BLaER1 (cell line): ENCODE measurements at regions not wholly inside any gene's neighbourhood (a gene's known extent, or its start where the extent isn't known, plus 50 kb on each side); places are given as distances from the start of the nearest gene placed in this dataset.

Source experiments
- H3K27ac ChIP-seq: shearing (Covaris generic); formaldehyde crosslinking; 2 replicates; pipeline ENCODE4 v1.8.1; 2022
- H3K27me3 ChIP-seq: shearing (Covaris generic); formaldehyde crosslinking; 2 replicates; pipeline ENCODE4 v1.8.1; 2022
- H3K36me3 ChIP-seq: shearing (Covaris generic); formaldehyde crosslinking; 2 replicates; pipeline ENCODE4 v1.8.1; 2022
- H3K4me1 ChIP-seq: shearing (Covaris generic); formaldehyde crosslinking; 2 replicates; pipeline ENCODE4 v1.8.1; 2022
- H3K4me2 ChIP-seq: shearing (Covaris generic); formaldehyde crosslinking; 2 replicates; pipeline ENCODE4 v1.8.1; 2022
- H3K4me3 ChIP-seq: shearing (Covaris generic); formaldehyde crosslinking; 2 replicates; pipeline ENCODE4 v1.8.1; 2022
- H3K9ac ChIP-seq: shearing (Covaris generic); formaldehyde crosslinking; 2 replicates; pipeline ENCODE4 v1.8.1; 2022
- H3K9me3 ChIP-seq: shearing (Covaris generic); formaldehyde crosslinking; 2 replicates; pipeline ENCODE4 v1.8.1; 2022
- H4K20me1 ChIP-seq: shearing (Covaris generic); formaldehyde crosslinking; 2 replicates; pipeline ENCODE4 v1.8.1; 2022
- Cebpa-rat ChIP-seq: shearing (Covaris generic); IDR thresholded peaks from 2 replicates; pipeline ENCODE4 v1.8.1; 2022

GRCh38 chr13:111008351-111008750, 93.5 kb upstream of the ANKRD10 start:
- TF ChIP-seq Cebpa-rat, result no peak
- Histone ChIP-seq H3K36me3 (no peaks in the 10 kb centered on the region), H3K27me3 (no peaks in the 10 kb centered on the region), H3K9me3 (peaks cover 13% of the 10 kb centered on the region), H4K20me1 (no peaks in the 10 kb centered on the region), H3K4me3 (no peak overlapping the region), H3K4me2 (no peak overlapping the region), H3K27ac (no peak overlapping the region), H3K9ac (no peak overlapping the region), H3K4me1 (no peaks in the 10 kb centered on the region)

GRCh38 chr13:111007209-111007608, 92.3 kb upstream of the ANKRD10 start:
- no peaks in the 10 kb centered on the region for H4K20me1 ChIP-seq
- H3K9me3 ChIP-seq, result peaks cover 13% of the 10 kb centered on the region
- no peaks in the 10 kb centered on the region for H3K4me1 ChIP-seq
- H3K36me3 ChIP-seq, result no peaks in the 10 kb centered on the region
- no peak overlapping the region for H3K27ac ChIP-seq
- 0 out of 2 replicates have a peak overlapping the region, but pooled peaks have one; percentile 8 for H3K4me2 ChIP-seq
- H3K4me3 ChIP-seq, result no peak overlapping the region
- H3K27me3 ChIP-seq, result no peaks in the 10 kb centered on the region
- H3K9ac ChIP-seq, result no peak overlapping the region
- TF ChIP-seq Cebpa-rat, result no peak

GRCh38 chr13:111006506-111007031, 91.7 kb upstream of the ANKRD10 start:
- TF ChIP-seq Cebpa-rat, result no peak
- Histone ChIP-seq H3K27ac (no peak overlapping the region), H4K20me1 (no peaks in the 10 kb centered on the region), H3K9ac (no peak overlapping the region), H3K4me3 (no peak overlapping the region), H3K4me2 (0 out of 2 replicates have a peak overlapping the region, but pooled peaks have one; percentile 8), H3K4me1 (no peaks in the 10 kb centered on the region), H3K9me3 (peaks cover 13% of the 10 kb centered on the region), H3K27me3 (no peaks in the 10 kb centered on the region), H3K36me3 (no peaks in the 10 kb centered on the region)

- Histone ChIP-seq H3K27me3 (no peaks in the 10 kb centered on the region), H3K4me1 (no peaks in the 10 kb centered on the region), H4K20me1 (no peaks in the 10 kb centered on the region), H3K36me3 (no peaks in the 10 kb centered on the region), H3K4me3 (no peak overlapping the region), H3K4me2 (no peak overlapping the region), H3K9me3 (peaks cover 13% of the 10 kb centered on the region), H3K27ac (no peak overlapping the region), H3K9ac (no peak overlapping the region)
- no peak for TF ChIP-seq Cebpa-rat
Measured at GRCh38 chr13:111005808-111006505, 91.1 kb upstream of the ANKRD10 start.

GRCh38 chr13:111005364-111005763, 90.5 kb upstream of the ANKRD10 start:
- no peak overlapping the region for H3K27ac ChIP-seq
- no peak overlapping the region for H3K9ac ChIP-seq
- no peaks in the 10 kb centered on the region for H3K27me3 ChIP-seq
- H3K36me3 ChIP-seq, result no peaks in the 10 kb centered on the region
- peaks cover under 1% of the 10 kb centered on the region; the same call in 1 of the 2 replicates for H3K4me1 ChIP-seq
- no peak for TF ChIP-seq Cebpa-rat
- H3K4me3 ChIP-seq, result no peak overlapping the region
- no peak overlapping the region for H3K4me2 ChIP-seq
- H4K20me1 ChIP-seq, result no peaks in the 10 kb centered on the region
- peaks cover 13% of the 10 kb centered on the region for H3K9me3 ChIP-seq

GRCh38 chr13:111004444-111004843, 89.6 kb upstream of the ANKRD10 start:
- H3K9ac ChIP-seq, result no peak overlapping the region
- H3K4me1 ChIP-seq, result peaks cover 7% of the 10 kb centered on the region; the same call in 1 of the 2 replicates
- H3K36me3 ChIP-seq, result no peaks in the 10 kb centered on the region
- no peaks in the 10 kb centered on the region for H4K20me1 ChIP-seq
- H3K27ac ChIP-seq, result no peak overlapping the region
- no peaks in the 10 kb centered on the region for H3K27me3 ChIP-seq
- no peak overlapping the region for H3K4me3 ChIP-seq
- H3K4me2 ChIP-seq, result no peak overlapping the region
- TF ChIP-seq Cebpa-rat, result no peak
- peaks cover 13% of the 10 kb centered on the region for H3K9me3 ChIP-seq

- Histone ChIP-seq H3K4me3 (no peak overlapping the region), H3K4me1 (peaks cover 24% of the 10 kb centered on the region), H3K9me3 (peaks cover 2% of the 10 kb centered on the region; the same call in 1 of the 2 replicates), H3K27me3 (no peaks in the 10 kb centered on the region), H3K9ac (no peak overlapping the region), H4K20me1 (no peaks in the 10 kb centered on the region), H3K27ac (no peak overlapping the region), H3K4me2 (no peak overlapping the region), H3K36me3 (no peaks in the 10 kb centered on the region)
- TF ChIP-seq Cebpa-rat, result no peak
Measured at GRCh38 chr13:111001636-111002035, 86.8 kb upstream of the ANKRD10 start.

- Histone ChIP-seq H3K9ac (no peak overlapping the region), H3K27me3 (no peaks in the 10 kb centered on the region), H4K20me1 (no peaks in the 10 kb centered on the region), H3K27ac (peak overlapping the region; percentile 33; the same call in 1 of the 2 replicates), H3K4me2 (peak overlapping the region; percentile 62), H3K9me3 (peaks cover 16% of the 10 kb centered on the region; the same call in 1 of the 2 replicates), H3K36me3 (no peaks in the 10 kb centered on the region), H3K4me1 (peaks cover 36% of the 10 kb centered on the region), H3K4me3 (no peak overlapping the region)
- no peak for TF ChIP-seq Cebpa-rat
Measured at GRCh38 chr13:110993788-110994187, 78.9 kb upstream of the ANKRD10 start.

- Histone ChIP-seq H3K9me3 (peaks cover 16% of the 10 kb centered on the region; the same call in 1 of the 2 replicates), H3K4me2 (no peak overlapping the region), H3K27ac (no peak overlapping the region), H3K4me1 (peaks cover 23% of the 10 kb centered on the region), H3K9ac (no peak overlapping the region), H3K27me3 (no peaks in the 10 kb centered on the region), H3K36me3 (no peaks in the 10 kb centered on the region), H3K4me3 (no peak overlapping the region), H4K20me1 (no peaks in the 10 kb centered on the region)
- TF ChIP-seq Cebpa-rat, result no peak
Measured at GRCh38 chr13:110991991-110992508, 77.2 kb upstream of the ANKRD10 start.

- Histone ChIP-seq H3K4me2 (no peak overlapping the region), H3K4me3 (no peak overlapping the region), H3K27me3 (no peaks in the 10 kb centered on the region), H3K4me1 (peaks cover 14% of the 10 kb centered on the region), H4K20me1 (no peaks in the 10 kb centered on the region), H3K36me3 (no peaks in the 10 kb centered on the region), H3K9me3 (0 out of 2 replicates have a peak, but pooled peaks cover 3% of the 10 kb centered on the region), H3K9ac (no peak overlapping the region), H3K27ac (no peak overlapping the region)
- no peak for TF ChIP-seq Cebpa-rat
Measured at GRCh38 chr13:110989331-110989730, 74.5 kb upstream of the ANKRD10 start.
